HG03571 (cell line): ENCODE measurements at regions not wholly inside any gene's neighbourhood (a gene's known extent, or its start where the extent isn't known, plus 50 kb on each side); places are given as distances from the start of the nearest gene placed in this dataset.
A peak's percentile ranks its signal among the peaks of the same experiment; 100 is the strongest.

Source experiments
- ATAC-seq: cut with Tn5 transposase; IDR thresholded peaks from one replicate; pipeline ENCODE4 v1.9.1; 2021; ENCODE audit not compliant: unreplicated experiment

- ATAC-seq = no peak
Observed at GRCh38 chr12:93279565-93280412, 97.9 kb upstream of the NUDT4 start.

- no peak for ATAC-seq
Observed at GRCh38 chr12:93287149-93287548, 90.6 kb upstream of the NUDT4 start.

- no peak for ATAC-seq
Observed at GRCh38 chr12:93288626-93289025, 89.1 kb upstream of the NUDT4 start.

DNA sequence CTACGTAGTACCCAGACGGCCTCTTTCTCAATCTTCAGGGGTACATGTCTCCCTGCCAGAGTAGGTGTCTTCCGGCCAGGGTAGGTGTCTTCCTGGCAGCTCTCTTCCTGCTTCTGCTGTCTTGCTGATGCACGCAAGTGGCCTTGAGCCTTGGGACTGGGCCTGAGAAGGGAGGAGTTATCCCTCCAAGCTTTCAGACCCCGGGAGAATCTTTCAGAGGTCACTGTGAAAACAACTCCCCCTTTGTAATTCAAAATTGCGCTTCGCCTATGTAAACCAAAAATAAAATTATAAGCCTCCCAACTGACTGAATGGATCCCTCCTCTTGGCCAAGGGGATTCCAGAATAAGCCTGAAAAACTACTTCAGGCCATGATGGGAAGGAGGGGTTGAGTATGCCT is 87.3 kb upstream of the NUDT4 start:
- ATAC-seq = no peak

- no peak for ATAC-seq
Observed at GRCh38 chr12:93292213-93292612, 85.5 kb upstream of the NUDT4 start.

GRCh38 chr12:93292731-93293566 is 84.8 kb upstream of the NUDT4 start:
- no peak for ATAC-seq

DNA sequence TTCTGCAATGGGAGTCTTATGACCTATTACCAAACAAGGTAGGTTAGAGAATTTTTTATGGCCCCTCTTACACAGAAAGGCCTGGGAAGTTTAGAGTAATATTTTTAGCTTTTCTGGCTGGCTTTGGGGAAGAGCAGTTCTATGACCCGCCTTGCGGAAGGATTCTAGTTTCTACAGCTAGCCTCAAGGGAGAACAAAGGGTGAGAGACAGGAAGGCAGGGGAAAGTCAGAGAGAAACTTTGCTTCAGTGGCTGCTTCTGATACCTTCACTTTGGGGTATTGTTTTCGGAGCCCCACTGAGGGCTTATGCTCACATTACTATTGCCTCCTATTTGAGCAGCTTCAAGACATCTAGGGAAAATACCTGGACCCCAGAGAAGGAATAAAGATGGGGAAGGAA is 80.7 kb upstream of the NUDT4 start:
- peak; percentile 96 for ATAC-seq

DNA sequence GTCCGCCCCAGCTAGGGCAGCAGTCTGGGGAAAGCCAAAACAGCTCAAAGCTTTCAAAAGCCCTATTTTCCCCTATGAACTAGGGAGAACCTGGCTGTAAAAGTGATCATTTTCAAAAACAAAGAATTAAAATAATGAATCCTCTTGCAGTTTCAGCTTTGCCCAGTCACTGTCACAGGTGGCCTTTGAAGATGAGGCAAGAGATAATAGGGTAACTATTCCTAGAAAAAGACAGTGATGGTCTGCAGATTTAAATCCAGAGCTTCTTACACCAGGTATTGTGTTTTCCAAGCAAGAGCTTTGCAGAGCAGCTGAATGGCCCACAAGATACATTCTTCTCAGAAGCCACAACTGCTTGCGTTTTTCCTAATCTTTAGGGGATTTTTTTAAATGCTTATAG is 80.2 kb upstream of the NUDT4 start:
- ATAC-seq = no peak

DNA sequence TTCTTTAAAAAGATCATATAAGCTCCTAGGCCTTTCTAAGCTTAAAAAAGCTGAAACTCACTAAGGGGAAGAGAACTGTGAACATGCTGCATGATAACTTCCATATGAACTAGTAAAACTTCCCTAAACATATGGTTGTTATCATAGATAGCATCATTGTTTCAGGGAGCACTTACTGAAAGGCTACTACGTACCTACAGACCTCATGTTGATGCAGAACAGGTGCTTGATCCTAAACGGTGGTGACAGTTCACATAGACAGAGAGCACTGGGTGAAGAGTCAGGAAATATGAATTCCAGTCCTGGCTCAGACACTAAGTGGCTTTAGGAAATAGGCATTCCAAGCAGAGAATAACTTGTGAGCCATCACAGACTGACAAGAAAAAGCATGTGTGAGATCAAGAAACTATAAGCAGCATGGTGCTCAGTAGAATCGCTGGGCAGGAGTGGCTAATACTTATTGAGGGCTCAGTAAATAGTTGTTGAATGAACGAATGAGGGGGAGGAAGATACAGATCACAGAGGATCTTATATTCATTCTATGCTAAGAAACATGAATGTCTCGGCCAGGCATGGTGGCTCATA is 78.4 kb upstream of the NUDT4 start:
- no peak for ATAC-seq

- no peak for ATAC-seq
Observed at GRCh38 chr12:93300611-93301021, 77.1 kb upstream of the NUDT4 start.

GRCh38 chr12:93302331-93303229 is 75.1 kb upstream of the NUDT4 start:
- no peak for ATAC-seq

- ATAC-seq = no peak
Observed at GRCh38 chr12:93306636-93307035, 71.1 kb upstream of the NUDT4 start.

DNA sequence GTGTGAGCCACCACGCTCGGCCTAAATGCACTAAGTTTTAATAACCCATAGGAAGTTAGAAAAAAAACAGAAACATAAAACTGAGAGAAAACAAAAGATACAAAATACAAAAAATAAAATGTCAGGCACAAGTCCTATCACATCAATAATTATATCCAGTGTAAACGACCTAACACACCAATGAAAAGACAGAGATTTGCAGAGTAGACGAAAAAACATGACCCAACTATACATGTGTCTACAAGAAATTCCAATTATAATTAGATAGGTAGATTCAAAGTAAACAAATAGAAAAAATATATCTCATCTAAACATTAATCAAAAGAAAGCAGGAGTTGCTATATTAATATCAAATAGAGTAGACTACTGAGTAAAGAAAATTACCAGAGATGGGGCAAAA is 69.4 kb upstream of the NUDT4 start:
- ATAC-seq = no peak

DNA sequence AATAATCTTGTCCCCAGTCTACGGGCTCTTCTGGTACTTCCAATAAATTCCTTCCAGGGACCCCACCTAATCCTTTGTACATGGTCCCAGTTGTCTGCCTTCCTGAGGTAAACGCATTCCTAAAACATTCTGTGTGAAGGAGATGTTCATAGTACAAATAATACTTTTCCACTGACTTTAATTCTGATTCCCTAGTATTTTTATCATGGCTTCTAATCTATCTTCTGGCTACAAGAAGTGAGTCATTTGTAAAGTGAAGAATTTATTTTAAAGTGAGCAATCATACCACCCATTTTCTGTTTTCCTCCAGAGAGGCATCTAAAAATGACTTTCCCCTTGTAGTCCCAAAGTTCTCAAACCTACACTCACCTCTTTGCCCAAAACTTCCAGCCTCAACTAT is 65.9 kb upstream of the NUDT4 start:
- no peak for ATAC-seq

GRCh38 chr12:93314177-93314497 is 63.6 kb upstream of the NUDT4 start:
- ATAC-seq = no peak

GRCh38 chr12:93315385-93315906 is 62.3 kb upstream of the NUDT4 start:
- no peak for ATAC-seq

DNA sequence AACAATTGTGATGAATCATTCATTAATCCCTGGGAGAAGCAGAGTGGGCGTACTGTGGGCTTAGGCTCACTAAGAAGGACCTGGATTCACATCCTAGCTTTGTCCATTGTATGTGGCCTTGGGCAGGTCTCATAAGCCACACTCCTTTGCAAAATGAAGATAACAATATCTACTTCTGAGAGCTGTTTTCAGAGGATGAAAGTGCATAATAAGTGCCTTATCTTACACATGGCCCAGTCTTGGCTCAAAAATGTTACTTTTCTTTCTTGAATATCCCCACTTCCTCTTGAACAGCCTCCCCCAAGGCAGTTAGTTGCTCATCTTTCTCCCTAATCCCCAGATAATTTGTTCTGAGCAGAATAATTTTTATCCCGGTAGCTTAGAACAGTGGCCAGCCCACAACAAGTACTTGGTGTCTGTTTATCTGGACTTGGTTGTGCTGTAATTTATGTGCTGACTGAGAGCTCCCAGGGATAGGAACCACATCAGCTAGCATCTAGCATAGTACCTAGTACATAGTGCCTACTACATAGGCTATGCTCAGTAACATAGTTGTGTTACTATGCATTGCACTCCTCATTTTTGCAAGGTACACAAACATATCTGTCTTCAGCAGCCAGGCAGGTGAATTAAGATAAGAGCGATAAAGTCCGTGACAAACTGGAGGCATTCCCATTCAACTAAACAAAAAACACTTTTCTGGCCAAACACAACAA is 61.7 kb upstream of the NUDT4 start:
- ATAC-seq = no peak

DNA sequence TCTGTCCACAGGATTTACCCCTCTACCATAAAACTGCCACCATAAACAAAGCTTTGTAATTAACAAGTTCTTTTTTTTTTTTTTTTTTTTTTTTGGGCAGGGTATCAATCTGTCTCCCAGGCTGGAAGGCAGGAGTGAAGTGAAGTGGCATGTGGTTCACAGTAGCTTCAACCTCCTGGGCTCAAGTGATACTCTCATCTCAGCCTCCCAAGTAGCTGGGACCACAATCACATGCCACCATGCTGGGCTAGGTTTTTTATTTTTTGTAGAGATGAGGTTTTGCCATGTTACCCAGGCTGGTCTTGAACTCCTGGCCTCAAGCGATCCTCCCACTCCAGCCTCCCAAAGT is 61.1 kb upstream of the NUDT4 start:
- no peak for ATAC-seq

- ATAC-seq = no peak
Observed at GRCh38 chr12:93317227-93317626, 60.5 kb upstream of the NUDT4 start.
